Smooth muscle cell (in vitro differentiated cells): ENCODE measurements at regions not wholly inside any gene's neighbourhood (a gene's known extent, or its start where the extent isn't known, plus 50 kb on each side); places are given as distances from the start of the nearest gene placed in this dataset.

Source experiments
- DNase-seq: peaks from one replicate; lab custom pipeline; 2025; ENCODE audit not compliant: unreplicated experiment; lab: John Stamatoyannopoulos, UW
- H2AFZ ChIP-seq: fragments of 200-600 bp; sonication (generic); 2 replicates; pipeline ENCODE4 v1.6.0; 2016; ENCODE audit warnings: antibody characterized with exemption, low read depth, mild to moderate bottlenecking
- H3F3A ChIP-seq: fragments of 200-600 bp; sonication (generic); 2 replicates; pipeline ENCODE4 v1.6.0; 2017; ENCODE audit warnings: antibody characterized with exemption, low read depth
- H3K27ac ChIP-seq: fragments of 200-600 bp; sonication (generic); 2 replicates; pipeline ENCODE4 v1.5.1; 2016; ENCODE audit warnings: low read depth, mild to moderate bottlenecking
- H3K27me3 ChIP-seq: fragments of 200-600 bp; sonication (generic); 2 replicates; pipeline ENCODE4 v1.6.1; 2016; ENCODE audit warnings: low read depth, mild to moderate bottlenecking
- H3K36me3 ChIP-seq: fragments of 200-600 bp; sonication (generic); 2 replicates; pipeline ENCODE4 v1.5.1; 2016; ENCODE audit warnings: low read depth
- H3K4me1 ChIP-seq: fragments of 200-600 bp; sonication (generic); 2 replicates; pipeline ENCODE4 v1.5.1; 2016; ENCODE audit warnings: low read depth
- H3K4me2 ChIP-seq: fragments of 200-600 bp; sonication (generic); 2 replicates; pipeline ENCODE4 v1.6.0; 2016; ENCODE audit warnings: mild to moderate bottlenecking
- H3K4me3 ChIP-seq: fragments of 200-600 bp; sonication (generic); 2 replicates; pipeline ENCODE4 v1.5.1; 2016; ENCODE audit warnings: mild to moderate bottlenecking
- H3K79me2 ChIP-seq: fragments of 200-600 bp; sonication (generic); 2 replicates; pipeline ENCODE4 v1.6.0; 2016; ENCODE audit warnings: low read depth, mild to moderate bottlenecking
- H3K9ac ChIP-seq: fragments of 200-600 bp; sonication (generic); 2 replicates; pipeline ENCODE4 v1.6.0; 2016; ENCODE audit warnings: low read depth
- H3K9me3 ChIP-seq: fragments of 200-600 bp; sonication (generic); replicated peaks from 2 replicates; pipeline ENCODE4 v1.5.1; 2016; ENCODE audit warnings: low read depth
- H4K20me1 ChIP-seq: fragments of 200-600 bp; sonication (generic); 2 replicates; pipeline ENCODE4 v1.6.0; 2016; ENCODE audit warnings: low read depth
- WGBS: methylation state at CpG from one replicate; pipeline ENCODE4 v1.1.7; 2016; ENCODE audit warnings: low lambda C conversion rate; 5-methylcytosine and 5-hydroxymethylcytosine counted together
- TF ChIP-seq, protein P1 (sequence below): fragments of 200-600 bp; sonication (generic); IDR thresholded peaks from 2 replicates; pipeline ENCODE4 v1.5.1; 2017; ENCODE audit warnings: borderline replicate concordance, mild to moderate bottlenecking, antibody characterized with exemption; ENCODE audit not compliant: insufficient read depth, poor library complexity, severe bottlenecking

DNA sequence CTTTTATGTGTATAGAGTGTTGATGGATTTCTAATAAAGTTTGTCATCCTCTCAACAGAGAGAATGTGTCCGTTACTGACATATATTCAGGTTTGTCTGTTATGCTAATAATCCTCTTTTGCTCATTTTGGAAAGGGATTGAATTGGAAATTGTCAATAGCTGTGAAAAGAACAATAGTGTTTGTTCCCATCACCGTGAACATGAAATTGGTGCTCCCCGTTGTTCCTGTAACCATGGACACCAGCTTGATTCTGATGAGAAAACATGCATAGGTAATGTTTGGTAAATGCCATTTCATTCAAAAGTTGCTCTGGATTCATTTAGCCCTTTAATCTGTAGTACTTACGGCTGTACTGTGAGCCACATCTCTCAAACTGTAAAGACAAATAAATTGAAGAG is 707.0 kb upstream of the GOLIM4 start:
- no peaks in the 10 kb centered on the region for H4K20me1 ChIP-seq

DNA sequence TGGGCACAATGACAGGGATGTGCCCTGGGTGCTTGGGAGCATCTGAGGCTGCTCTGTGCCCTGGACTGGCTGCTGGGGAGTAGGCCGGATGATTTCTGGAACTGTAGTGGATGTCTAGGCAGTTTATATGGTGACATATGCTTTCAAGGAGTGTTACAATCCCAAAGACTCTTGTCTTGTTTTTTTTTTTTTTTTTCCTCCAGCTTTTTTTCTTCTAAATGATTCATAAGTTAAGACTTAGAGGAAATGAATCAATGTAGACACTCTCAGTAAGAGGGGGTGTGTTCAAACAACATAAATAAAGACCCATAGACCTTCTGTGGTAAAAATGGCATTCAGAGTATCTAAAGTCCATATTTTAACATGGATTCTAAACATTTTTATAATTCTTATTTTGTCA is 706.1 kb upstream of the GOLIM4 start:
- Histone ChIP-seq H3K27me3 (no peaks in the 10 kb centered on the region), H3K9me3 (no peaks in the 10 kb centered on the region), H3K4me2 (peak overlapping the region; percentile 61), H3K4me1 (peaks cover 2% of the 10 kb centered on the region), H3K4me3 (no peak overlapping the region), H3K79me2 (no peaks in the 10 kb centered on the region), H4K20me1 (no peaks in the 10 kb centered on the region), H3K9ac (no peak overlapping the region), H3K36me3 (no peaks in the 10 kb centered on the region), H3K27ac (peak overlapping the region; percentile 42), H3F3A (no peaks in the 10 kb centered on the region), H2AFZ (no peak overlapping the region)
- DNase-seq, result no peak
- TF ChIP-seq, protein P1, sequence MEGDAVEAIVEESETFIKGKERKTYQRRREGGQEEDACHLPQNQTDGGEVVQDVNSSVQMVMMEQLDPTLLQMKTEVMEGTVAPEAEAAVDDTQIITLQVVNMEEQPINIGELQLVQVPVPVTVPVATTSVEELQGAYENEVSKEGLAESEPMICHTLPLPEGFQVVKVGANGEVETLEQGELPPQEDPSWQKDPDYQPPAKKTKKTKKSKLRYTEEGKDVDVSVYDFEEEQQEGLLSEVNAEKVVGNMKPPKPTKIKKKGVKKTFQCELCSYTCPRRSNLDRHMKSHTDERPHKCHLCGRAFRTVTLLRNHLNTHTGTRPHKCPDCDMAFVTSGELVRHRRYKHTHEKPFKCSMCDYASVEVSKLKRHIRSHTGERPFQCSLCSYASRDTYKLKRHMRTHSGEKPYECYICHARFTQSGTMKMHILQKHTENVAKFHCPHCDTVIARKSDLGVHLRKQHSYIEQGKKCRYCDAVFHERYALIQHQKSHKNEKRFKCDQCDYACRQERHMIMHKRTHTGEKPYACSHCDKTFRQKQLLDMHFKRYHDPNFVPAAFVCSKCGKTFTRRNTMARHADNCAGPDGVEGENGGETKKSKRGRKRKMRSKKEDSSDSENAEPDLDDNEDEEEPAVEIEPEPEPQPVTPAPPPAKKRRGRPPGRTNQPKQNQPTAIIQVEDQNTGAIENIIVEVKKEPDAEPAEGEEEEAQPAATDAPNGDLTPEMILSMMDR, result no peak
- 43% methylated on average over 1 of the region's 1 CpG for WGBS

More for the DNA sequence above, 707.0 kb upstream of the GOLIM4 start:
- Histone ChIP-seq H3K36me3 (no peaks in the 10 kb centered on the region), H3F3A (no peaks in the 10 kb centered on the region), H3K4me2 (no peak overlapping the region), H3K27ac (no peak overlapping the region), H3K27me3 (no peaks in the 10 kb centered on the region), H2AFZ (no peak overlapping the region), H3K79me2 (no peaks in the 10 kb centered on the region), H3K4me1 (peaks cover 6% of the 10 kb centered on the region), H3K9me3 (no peaks in the 10 kb centered on the region), H3K9ac (no peak overlapping the region), H3K4me3 (no peak overlapping the region)
- WGBS, result 85% methylated on average over 4 of the region's 4 CpGs
- TF ChIP-seq, protein P1, result no peak
- DNase-seq, result no peak

DNA sequence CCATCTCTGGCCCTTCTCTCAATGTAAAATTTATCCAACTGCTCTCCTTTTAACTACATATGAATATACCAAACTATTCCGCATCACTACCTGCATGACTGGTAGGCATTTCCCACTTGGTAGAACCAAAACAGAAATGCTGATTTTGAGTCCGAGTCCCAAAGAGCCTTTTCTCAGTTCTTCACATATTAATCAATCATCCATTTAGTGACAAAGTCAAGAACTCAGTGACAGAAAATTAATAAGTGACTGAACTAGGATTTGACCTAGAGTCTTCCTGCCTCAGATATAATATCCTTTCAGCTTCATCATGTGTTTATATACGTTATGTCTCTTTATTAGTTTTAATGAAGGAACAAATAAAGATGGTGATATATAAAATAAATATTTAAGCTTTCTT is 700.6 kb upstream of the GOLIM4 start:
- Histone ChIP-seq H3K9me3 (no peaks in the 10 kb centered on the region), H3F3A (no peaks in the 10 kb centered on the region), H3K27me3 (no peaks in the 10 kb centered on the region), H3K4me3 (no peak overlapping the region), H3K36me3 (no peaks in the 10 kb centered on the region), H3K4me1 (no peaks in the 10 kb centered on the region), H3K4me2 (no peak overlapping the region), H4K20me1 (no peaks in the 10 kb centered on the region), H3K79me2 (no peaks in the 10 kb centered on the region), H3K27ac (no peak overlapping the region), H2AFZ (no peak overlapping the region), H3K9ac (no peak overlapping the region)
- WGBS, result 91% methylated on average over 3 of the region's 3 CpGs
- TF ChIP-seq, protein P1, result no peak
- DNase-seq, result no peak

DNA sequence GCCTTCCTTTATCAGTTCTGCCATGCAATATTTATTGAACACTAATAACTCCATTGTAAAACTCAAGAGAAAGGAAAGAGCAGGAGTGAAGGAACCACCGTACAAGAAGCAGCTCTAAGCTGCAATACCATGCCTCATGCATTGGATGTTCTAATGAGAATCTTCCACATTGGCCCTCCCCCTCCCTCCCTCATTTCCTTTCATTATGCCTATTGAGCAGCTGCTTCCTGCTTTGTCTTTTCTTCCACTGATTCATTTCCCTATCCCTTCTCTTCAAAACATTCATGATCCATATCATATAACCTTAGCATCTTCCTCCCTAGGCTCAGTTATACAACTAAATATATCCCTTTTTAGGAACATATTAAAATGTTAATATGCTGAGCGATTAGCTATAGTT is 698.7 kb upstream of the GOLIM4 start:
- H3K79me2 ChIP-seq, result no peaks in the 10 kb centered on the region
- no peaks in the 10 kb centered on the region for H3F3A ChIP-seq
- H3K9me3 ChIP-seq, result no peaks in the 10 kb centered on the region
- no peak overlapping the region for H2AFZ ChIP-seq
- H4K20me1 ChIP-seq, result no peaks in the 10 kb centered on the region
- H3K9ac ChIP-seq, result no peak overlapping the region
- H3K4me3 ChIP-seq, result no peak overlapping the region
- H3K4me2 ChIP-seq, result no peak overlapping the region
- no peaks in the 10 kb centered on the region for H3K36me3 ChIP-seq
- DNase-seq, result no peak
- no peaks in the 10 kb centered on the region for H3K27me3 ChIP-seq
- WGBS, result 92% methylated on average over 2 of the region's 2 CpGs
- no peak overlapping the region for H3K27ac ChIP-seq
- no peaks in the 10 kb centered on the region for H3K4me1 ChIP-seq
- TF ChIP-seq, protein P1, result no peak
